ENCODE measurements at regions not wholly inside any gene's neighbourhood (a gene's known extent, or its start where the extent isn't known, plus 50 kb on each side); places are given as distances from the start of the nearest gene placed in this dataset.

DNA sequence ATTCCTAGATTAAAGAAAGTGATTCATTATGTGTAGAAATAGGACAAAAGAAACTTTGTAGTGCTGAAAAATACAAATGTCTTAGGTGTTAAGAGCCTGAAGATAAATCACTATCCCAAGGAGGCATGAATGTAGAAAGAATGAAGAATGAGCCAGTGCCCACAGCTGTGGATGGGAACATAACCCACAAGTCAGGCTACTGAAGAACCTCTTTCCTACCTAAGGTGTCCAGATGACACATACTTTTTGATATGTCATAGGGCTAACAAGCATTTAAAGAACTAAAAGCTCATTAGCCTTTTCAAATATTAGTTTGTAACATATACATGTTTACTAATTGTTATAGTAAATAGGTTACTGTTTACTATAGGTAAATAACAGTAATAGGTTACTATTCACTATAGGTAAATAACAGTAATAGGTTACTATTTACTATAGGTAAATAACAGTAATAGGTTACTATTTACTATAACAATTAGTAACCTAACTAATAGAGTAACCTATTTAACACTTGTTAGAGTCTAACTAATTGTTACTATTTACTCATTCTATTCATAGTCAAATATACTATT, 275.0 kb upstream of the KYNU start:
- Mint-ChIP-seq H3K36me3 (ENCODE audit: insufficient read depth, unreplicated experiment) (no peaks in the 10 kb centered on the region), H3K4me3 (ENCODE audit: unreplicated experiment) (no peak overlapping the region), H3K27me3 (ENCODE audit: insufficient read depth, unreplicated experiment) (peaks cover 70% of the 10 kb centered on the region), H3K4me1 (ENCODE audit: insufficient read depth, unreplicated experiment) (no peaks in the 10 kb centered on the region), H3K27ac (ENCODE audit: low read depth, unreplicated experiment) (no peak overlapping the region), H3K9me3 (ENCODE audit: unreplicated experiment) (no peaks in the 10 kb centered on the region)
- TF ChIP-seq, protein P1, sequence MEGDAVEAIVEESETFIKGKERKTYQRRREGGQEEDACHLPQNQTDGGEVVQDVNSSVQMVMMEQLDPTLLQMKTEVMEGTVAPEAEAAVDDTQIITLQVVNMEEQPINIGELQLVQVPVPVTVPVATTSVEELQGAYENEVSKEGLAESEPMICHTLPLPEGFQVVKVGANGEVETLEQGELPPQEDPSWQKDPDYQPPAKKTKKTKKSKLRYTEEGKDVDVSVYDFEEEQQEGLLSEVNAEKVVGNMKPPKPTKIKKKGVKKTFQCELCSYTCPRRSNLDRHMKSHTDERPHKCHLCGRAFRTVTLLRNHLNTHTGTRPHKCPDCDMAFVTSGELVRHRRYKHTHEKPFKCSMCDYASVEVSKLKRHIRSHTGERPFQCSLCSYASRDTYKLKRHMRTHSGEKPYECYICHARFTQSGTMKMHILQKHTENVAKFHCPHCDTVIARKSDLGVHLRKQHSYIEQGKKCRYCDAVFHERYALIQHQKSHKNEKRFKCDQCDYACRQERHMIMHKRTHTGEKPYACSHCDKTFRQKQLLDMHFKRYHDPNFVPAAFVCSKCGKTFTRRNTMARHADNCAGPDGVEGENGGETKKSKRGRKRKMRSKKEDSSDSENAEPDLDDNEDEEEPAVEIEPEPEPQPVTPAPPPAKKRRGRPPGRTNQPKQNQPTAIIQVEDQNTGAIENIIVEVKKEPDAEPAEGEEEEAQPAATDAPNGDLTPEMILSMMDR (IDR thresholded peaks at IDR 0.05; ENCODE audit: unreplicated experiment), result no peak
- BruUV-seq (replicated peaks), result no TSS peak
- intact Hi-C loops (cut with micrococcal nuclease), result loop anchor here (2.0 to 10.0 kb wide), 2 partner anchors 438 to 1048 kb away; no protein-coding TSS in a partner anchor
- no peak for DNase-seq (ENCODE audit: unreplicated experiment)
- ChIA-PET CTCF (interaction anchor here (0.6 kb wide), 1 partner anchor 384 kb away, joined by 3 read pairs; no protein-coding TSS in a partner anchor), POLR2A (no interaction called here)

DNA sequence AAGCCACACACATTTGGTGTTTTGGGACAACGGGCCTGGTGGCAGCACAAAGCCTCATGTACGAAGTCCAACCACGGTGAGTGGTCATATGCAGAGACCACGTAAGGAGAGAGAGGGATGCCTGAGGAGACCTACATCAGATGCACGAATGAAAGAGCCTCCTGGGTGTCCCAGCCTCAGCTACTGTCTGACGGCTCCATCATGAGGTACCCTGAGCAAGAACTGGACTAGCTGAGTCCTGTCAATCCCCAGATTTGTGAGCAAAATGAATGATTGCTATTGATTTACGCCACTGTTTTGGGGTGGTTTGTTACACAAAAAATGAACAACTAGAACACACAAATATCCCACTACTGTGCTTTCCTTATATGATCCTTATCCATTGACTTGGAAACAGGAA, 275.7 kb upstream of the KYNU start:
- Mint-ChIP-seq H3K4me1 (ENCODE audit: insufficient read depth, unreplicated experiment) (no peaks in the 10 kb centered on the region), H3K4me3 (ENCODE audit: unreplicated experiment) (no peak overlapping the region), H3K9me3 (ENCODE audit: unreplicated experiment) (no peaks in the 10 kb centered on the region), H3K27me3 (ENCODE audit: insufficient read depth, unreplicated experiment) (peaks cover 75% of the 10 kb centered on the region), H3K36me3 (ENCODE audit: insufficient read depth, unreplicated experiment) (no peaks in the 10 kb centered on the region), H3K27ac (ENCODE audit: low read depth, unreplicated experiment) (no peak overlapping the region)
- BruUV-seq (replicated peaks), result no TSS peak
- intact Hi-C loops (cut with micrococcal nuclease), result loop anchor here (2.0 to 10.0 kb wide), 2 partner anchors 437 to 1047 kb away; no protein-coding TSS in a partner anchor
- no peak for DNase-seq (ENCODE audit: unreplicated experiment)
- TF ChIP-seq, protein P1 (IDR thresholded peaks at IDR 0.05; ENCODE audit: unreplicated experiment), result no peak
- CTCF ChIA-PET, result interaction anchor here (0.5 kb wide), 1 partner anchor 39 kb away, joined by 3 read pairs; no protein-coding TSS in a partner anchor
- POLR2A ChIA-PET, result no interaction called here

DNA sequence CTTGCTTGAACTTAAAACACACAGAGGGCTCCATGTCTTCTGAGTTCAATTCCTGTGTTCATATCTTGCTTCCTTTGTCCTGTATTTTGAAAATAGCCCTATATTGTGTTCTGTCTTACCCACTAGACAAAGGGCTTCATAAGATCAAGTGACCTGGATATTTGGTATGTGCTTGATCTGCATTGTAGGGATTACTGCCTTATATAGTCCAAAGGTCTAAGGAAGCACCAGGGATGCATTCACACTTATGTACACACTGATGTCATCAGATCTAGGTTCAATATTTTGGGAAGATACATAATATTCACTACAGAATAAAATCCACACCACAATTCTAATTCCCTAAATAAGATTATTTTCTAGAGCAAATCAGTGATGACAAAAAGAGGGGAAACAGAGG, 278.0 kb upstream of the KYNU start:
- Mint-ChIP-seq H3K36me3 (ENCODE audit: insufficient read depth, unreplicated experiment) (no peaks in the 10 kb centered on the region), H3K4me3 (ENCODE audit: unreplicated experiment) (no peak overlapping the region), H3K27ac (ENCODE audit: low read depth, unreplicated experiment) (no peak overlapping the region), H3K4me1 (ENCODE audit: insufficient read depth, unreplicated experiment) (no peaks in the 10 kb centered on the region), H3K9me3 (ENCODE audit: unreplicated experiment) (no peaks in the 10 kb centered on the region), H3K27me3 (ENCODE audit: insufficient read depth, unreplicated experiment) (peaks cover 74% of the 10 kb centered on the region)
- CTCF ChIA-PET, result no interaction called here
- no peak for DNase-seq (ENCODE audit: unreplicated experiment)
- POLR2A ChIA-PET, result no interaction called here
- TF ChIP-seq, protein P1 (IDR thresholded peaks at IDR 0.05; ENCODE audit: unreplicated experiment), result no peak
- intact Hi-C loops (cut with micrococcal nuclease), result no loop called here
- no TSS peak for BruUV-seq (replicated peaks)

DNA sequence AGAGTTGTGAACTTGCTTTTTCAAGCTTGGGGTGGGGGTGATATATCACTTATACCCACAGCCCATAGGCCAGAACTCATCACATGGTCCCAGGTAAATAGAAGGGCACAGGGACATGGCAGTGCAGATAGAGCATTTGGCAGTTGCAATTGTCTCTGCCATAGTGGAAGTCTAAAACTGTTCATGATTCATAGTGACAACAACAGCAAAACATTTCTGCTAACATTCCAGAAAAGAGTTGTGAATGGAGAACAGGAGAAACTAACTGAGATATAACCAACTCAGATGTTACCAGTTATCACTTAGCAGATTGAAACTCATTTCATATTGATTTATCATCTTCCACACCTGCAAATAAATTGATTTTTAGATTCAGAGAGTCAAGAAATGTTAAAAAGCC, 278.6 kb upstream of the KYNU start:
- no peaks in the 10 kb centered on the region for H3K4me1 Mint-ChIP-seq (ENCODE audit: insufficient read depth, unreplicated experiment)
- intact Hi-C loops (cut with micrococcal nuclease), result no loop called here
- TF ChIP-seq, protein P1 (IDR thresholded peaks at IDR 0.05; ENCODE audit: unreplicated experiment), result no peak
- ChIA-PET POLR2A (no interaction called here), CTCF (no interaction called here)
- no peaks in the 10 kb centered on the region for H3K9me3 Mint-ChIP-seq (ENCODE audit: unreplicated experiment)
- no peak overlapping the region for H3K27ac Mint-ChIP-seq (ENCODE audit: low read depth, unreplicated experiment)
- H3K36me3 Mint-ChIP-seq (ENCODE audit: insufficient read depth, unreplicated experiment), result no peaks in the 10 kb centered on the region
- no peak for DNase-seq (ENCODE audit: unreplicated experiment)
- H3K4me3 Mint-ChIP-seq (ENCODE audit: unreplicated experiment), result no peak overlapping the region
- peaks cover 77% of the 10 kb centered on the region for H3K27me3 Mint-ChIP-seq (ENCODE audit: insufficient read depth, unreplicated experiment)
- no TSS peak for BruUV-seq (replicated peaks)

Data from MCF 10A (cell line).